PC-3 (cell line): ENCODE measurements at regions not wholly inside any gene's neighbourhood (a gene's known extent, or its start where the extent isn't known, plus 50 kb on each side); places are given as distances from the start of the nearest gene placed in this dataset.

Source experiments
- CTCF ChIP-seq: fragments of 300-600 bp; sonication (generic); conservative IDR thresholded peaks from 2 replicates; pipeline ENCODE4 v1.5.1; 2017; ENCODE audit warnings: antibody characterized with exemption, low read depth, mild to moderate bottlenecking, low read length
- EZH2 ChIP-seq: fragments of 300-600 bp; sonication (generic); IDR thresholded peaks from one replicate; pipeline ENCODE4 v1.6.1; 2017; ENCODE audit warnings: antibody characterized with exemption, mild to moderate bottlenecking, low read length; ENCODE audit not compliant: unreplicated experiment

GRCh38 chr4:19187691-19188090 is 1064.0 kb upstream of the SLIT2 start:
- TF ChIP-seq CTCF (no peak), EZH2 (no peak)
